Ascending aorta (tissue), 2 donors: ENCODE measurements at regions not wholly inside any gene's neighbourhood (a gene's known extent, or its start where the extent isn't known, plus 50 kb on each side); places are given as distances from the start of the nearest gene placed in this dataset.
A peak's percentile ranks its signal among the peaks of the same experiment; 100 is the strongest.

ENCODE experiments used
- DNase-seq, 2 donors: peaks; one replicate each; pipeline ENCODE4 v3.0.0-alpha.2; 2019; ENCODE audit warnings: low spot score in 2 of 2
- H3K27ac ChIP-seq, 2 donors: fragments of 200-600 bp; sonication (generic); one replicate each; pipeline ENCODE4 v1.5.1; 2016 to 2017; ENCODE audit warnings: mild to moderate bottlenecking in 1 of 2
- H3K27me3 ChIP-seq: fragments of 200-600 bp; sonication (generic); one replicate; pipeline ENCODE4 v1.5.1; 2017
- H3K36me3 ChIP-seq, 2 donors: fragments of 200-600 bp; sonication (generic); one replicate each; pipeline ENCODE4 v1.5.1; 2016
- H3K4me1 ChIP-seq, 2 donors: fragments of 200-600 bp; sonication (generic); one replicate each; pipeline ENCODE4 v1.5.1; 2016 to 2017; ENCODE audit warnings: mild to moderate bottlenecking in 1 of 2
- H3K4me3 ChIP-seq, 2 donors: fragments of 200-600 bp; sonication (generic); one replicate each; pipeline ENCODE4 v1.5.1; 2016 to 2017; ENCODE audit warnings: mild to moderate bottlenecking in 1 of 2
- H3K9me3 ChIP-seq, 2 donors: fragments of 200-600 bp; sonication (generic); one replicate each; pipeline ENCODE4 v1.5.1; 2016
- CTCF ChIP-seq, 3 experiments: fragments of 200-600 bp in 2 of 3; fragments of 450-650 bp in 1 of 3; sonication (generic) in 2 of 3; IDR thresholded peaks; one replicate each; pipeline ENCODE4 v1.5.1; 2016 to 2019; ENCODE audit warnings: antibody characterized with exemption in 3 of 3, mild to moderate bottlenecking in 1 of 3, moderate library complexity in 1 of 3
- intact Hi-C: fragments of 100-400 bp; cut with DNase I; formaldehyde crosslinking; loops from one replicate; pipeline ENCODE4 v1.15.1; 2023

GRCh38 chr17:13086142-13086769 is 68.4 kb upstream of the ELAC2 start:
- Histone ChIP-seq H3K36me3 (no peaks in the 10 kb centered on the region), H3K27ac (peak overlapping the region in 1 of 2 donors; percentile 57), H3K4me3 (no peak overlapping the region), H3K27me3 (no peaks in the 10 kb centered on the region), H3K4me1 (peaks cover 8 to 9% of the 10 kb centered on the region in 2 donors), H3K9me3 (no peaks in the 10 kb centered on the region)
- TF ChIP-seq CTCF (IDR thresholded peaks at IDR 0.05) = no peak
- peak in 1 of 2 donors; percentile 67 for DNase-seq
- intact Hi-C loops = no loop called here

DNA sequence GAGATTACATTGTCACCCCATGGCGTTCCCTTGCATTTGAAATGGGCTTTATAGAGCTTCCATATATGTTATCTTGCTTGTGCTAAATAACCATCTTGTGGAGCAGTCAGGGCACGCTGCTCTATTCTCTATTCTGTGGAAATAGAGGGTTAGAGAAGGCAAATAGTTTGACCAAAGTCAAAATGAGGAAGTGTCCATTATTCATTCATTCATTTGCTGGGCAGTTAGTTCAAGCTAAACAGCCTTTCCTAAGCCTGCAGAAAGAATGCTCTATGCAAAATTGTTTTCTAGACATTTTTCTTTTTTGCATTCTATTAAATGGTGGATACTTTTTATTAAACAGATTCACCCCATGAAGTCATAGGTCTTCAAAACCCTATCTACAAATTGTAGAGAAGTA is 67.8 kb upstream of the ELAC2 start:
- DNase-seq = no peak
- no peak overlapping the region for H3K4me3 ChIP-seq
- H3K9me3 ChIP-seq = no peaks in the 10 kb centered on the region
- H3K4me1 ChIP-seq = peaks cover 8 to 9% of the 10 kb centered on the region in 2 donors
- H3K27ac ChIP-seq = no peak overlapping the region
- intact Hi-C loops = no loop called here
- no peaks in the 10 kb centered on the region for H3K27me3 ChIP-seq
- H3K36me3 ChIP-seq = no peaks in the 10 kb centered on the region
- no peak for TF ChIP-seq CTCF (IDR thresholded peaks at IDR 0.05)

- no peaks in the 10 kb centered on the region for H3K36me3 ChIP-seq
- intact Hi-C loops = no loop called here
- peaks cover 8 to 9% of the 10 kb centered on the region in 2 donors for H3K4me1 ChIP-seq
- H3K27me3 ChIP-seq = no peaks in the 10 kb centered on the region
- DNase-seq = no peak
- H3K27ac ChIP-seq = no peak overlapping the region
- no peaks in the 10 kb centered on the region for H3K9me3 ChIP-seq
- H3K4me3 ChIP-seq = no peak overlapping the region
- no peak for TF ChIP-seq CTCF (IDR thresholded peaks at IDR 0.05)
These were observed 66.6 kb upstream of the ELAC2 start for GRCh38 chr17:13084420-13084819.

DNA sequence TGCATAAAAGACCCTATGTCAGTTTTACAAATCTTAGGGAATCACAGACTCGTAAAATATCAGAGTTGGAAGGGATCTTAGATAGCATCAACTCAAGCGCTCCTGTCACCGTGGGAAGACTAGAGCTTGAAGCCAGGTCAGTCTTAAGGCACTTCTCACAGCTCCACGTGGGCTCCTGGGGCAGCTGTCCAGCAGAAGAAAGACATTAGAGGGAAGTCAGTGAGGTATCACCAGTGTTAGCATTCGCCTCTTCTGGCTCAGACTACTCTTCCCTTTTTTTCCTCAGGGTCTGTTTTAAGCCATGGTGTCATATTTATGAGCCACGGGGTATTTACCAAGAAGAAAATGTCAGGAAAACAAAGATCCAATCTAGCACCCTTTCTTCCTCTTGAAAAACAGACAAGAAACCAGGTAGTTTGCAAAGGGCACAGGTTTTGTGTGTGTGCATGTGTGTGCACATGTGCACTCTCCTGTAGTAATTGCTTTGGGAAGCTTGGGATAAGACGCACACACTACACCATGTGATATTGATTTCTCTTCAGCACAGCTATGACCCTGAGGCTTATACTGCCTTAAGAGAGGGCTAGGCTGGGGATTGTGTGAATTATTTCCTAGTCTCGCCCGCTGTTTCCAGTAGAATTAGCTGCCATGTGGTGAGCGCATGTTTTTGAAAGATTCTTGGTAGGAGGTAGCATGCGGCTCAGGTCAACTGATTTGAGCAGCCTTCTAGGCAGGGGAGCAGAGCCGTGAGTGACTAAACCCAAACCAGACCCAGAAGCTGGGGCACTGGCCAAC is 61.0 kb upstream of the ELAC2 start:
- no peak overlapping the region for H3K27ac ChIP-seq
- H3K4me3 ChIP-seq = no peak overlapping the region
- no peak for TF ChIP-seq CTCF (IDR thresholded peaks at IDR 0.05)
- no peaks in the 10 kb centered on the region for H3K9me3 ChIP-seq
- H3K27me3 ChIP-seq = no peaks in the 10 kb centered on the region
- no peak for DNase-seq
- H3K4me1 ChIP-seq = no peaks in the 10 kb centered on the region
- H3K36me3 ChIP-seq = no peaks in the 10 kb centered on the region
- intact Hi-C loops = no loop called here

DNA sequence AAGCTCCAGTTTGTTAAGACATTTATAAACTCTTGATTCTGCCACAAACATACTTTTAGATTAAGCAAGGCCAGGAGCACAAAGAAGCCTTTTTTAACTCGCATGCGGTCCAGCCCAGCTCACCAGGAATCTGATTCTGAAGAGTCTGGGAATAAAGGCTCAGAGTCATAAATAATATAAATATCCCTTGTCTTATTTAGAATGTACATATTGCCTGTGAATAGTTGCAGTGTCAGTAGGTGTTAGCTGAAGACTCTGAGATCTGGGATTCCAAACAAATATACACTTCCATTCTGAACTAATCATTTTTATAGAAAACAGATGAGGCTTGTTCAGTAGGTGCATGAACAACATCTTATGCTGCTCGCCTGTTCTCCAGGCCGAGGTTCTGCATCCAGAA is 59.1 kb upstream of the ELAC2 start:
- Histone ChIP-seq H3K36me3 (no peaks in the 10 kb centered on the region), H3K4me3 (no peak overlapping the region), H3K9me3 (no peaks in the 10 kb centered on the region), H3K4me1 (no peaks in the 10 kb centered on the region), H3K27ac (no peak overlapping the region), H3K27me3 (no peaks in the 10 kb centered on the region)
- no peak for TF ChIP-seq CTCF (IDR thresholded peaks at IDR 0.05)
- DNase-seq = no peak
- intact Hi-C loops = no loop called here
